GM12864 (cell line): ENCODE measurements at regions not wholly inside any gene's neighbourhood (a gene's known extent, or its start where the extent isn't known, plus 50 kb on each side); places are given as distances from the start of the nearest gene placed in this dataset.
A peak's percentile ranks its signal among the peaks of the same experiment; 100 is the strongest.

Source experiments
- DNase-seq: peaks from one replicate; pipeline ENCODE4 v3.0.0-alpha.2; 2011; ENCODE audit warnings: low read depth
- H3K4me3 ChIP-seq: 2 replicates; pipeline ENCODE4 v1.5.1; 2011; ENCODE audit warnings: mild to moderate bottlenecking, low read depth, low read length, control low read depth
- TF ChIP-seq, protein P1 (sequence below): IDR thresholded peaks from 2 replicates; pipeline ENCODE4 v1.5.1; 2011; ENCODE audit warnings: low read depth, mild to moderate bottlenecking, moderate library complexity, low read length, control low read depth, inconsistent platforms; ENCODE audit errors: missing control alignments

DNA sequence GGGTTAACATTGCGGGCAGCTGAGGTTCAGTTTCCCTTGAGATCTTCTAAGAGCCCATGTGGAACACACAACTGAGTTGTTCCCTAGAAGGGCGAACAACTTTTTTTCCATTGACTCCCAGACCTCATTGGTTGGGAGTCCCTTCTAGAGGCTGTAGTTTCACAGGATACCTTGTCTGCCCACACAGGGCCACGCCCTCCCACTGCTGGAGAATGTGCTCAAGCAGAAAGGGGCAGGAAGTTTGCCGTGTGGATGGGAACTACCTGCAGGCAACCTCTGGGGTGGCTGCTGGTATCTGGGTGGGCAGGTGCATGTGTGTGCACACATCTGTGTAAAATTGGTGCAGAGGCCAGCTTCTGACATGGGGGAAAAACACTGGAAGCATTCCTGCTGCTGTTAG is 178.8 kb upstream of the PSMD7 start:
- TF ChIP-seq, protein P1, sequence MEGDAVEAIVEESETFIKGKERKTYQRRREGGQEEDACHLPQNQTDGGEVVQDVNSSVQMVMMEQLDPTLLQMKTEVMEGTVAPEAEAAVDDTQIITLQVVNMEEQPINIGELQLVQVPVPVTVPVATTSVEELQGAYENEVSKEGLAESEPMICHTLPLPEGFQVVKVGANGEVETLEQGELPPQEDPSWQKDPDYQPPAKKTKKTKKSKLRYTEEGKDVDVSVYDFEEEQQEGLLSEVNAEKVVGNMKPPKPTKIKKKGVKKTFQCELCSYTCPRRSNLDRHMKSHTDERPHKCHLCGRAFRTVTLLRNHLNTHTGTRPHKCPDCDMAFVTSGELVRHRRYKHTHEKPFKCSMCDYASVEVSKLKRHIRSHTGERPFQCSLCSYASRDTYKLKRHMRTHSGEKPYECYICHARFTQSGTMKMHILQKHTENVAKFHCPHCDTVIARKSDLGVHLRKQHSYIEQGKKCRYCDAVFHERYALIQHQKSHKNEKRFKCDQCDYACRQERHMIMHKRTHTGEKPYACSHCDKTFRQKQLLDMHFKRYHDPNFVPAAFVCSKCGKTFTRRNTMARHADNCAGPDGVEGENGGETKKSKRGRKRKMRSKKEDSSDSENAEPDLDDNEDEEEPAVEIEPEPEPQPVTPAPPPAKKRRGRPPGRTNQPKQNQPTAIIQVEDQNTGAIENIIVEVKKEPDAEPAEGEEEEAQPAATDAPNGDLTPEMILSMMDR, result no peak
- no peak for DNase-seq
- no peak overlapping the region for H3K4me3 ChIP-seq

DNA sequence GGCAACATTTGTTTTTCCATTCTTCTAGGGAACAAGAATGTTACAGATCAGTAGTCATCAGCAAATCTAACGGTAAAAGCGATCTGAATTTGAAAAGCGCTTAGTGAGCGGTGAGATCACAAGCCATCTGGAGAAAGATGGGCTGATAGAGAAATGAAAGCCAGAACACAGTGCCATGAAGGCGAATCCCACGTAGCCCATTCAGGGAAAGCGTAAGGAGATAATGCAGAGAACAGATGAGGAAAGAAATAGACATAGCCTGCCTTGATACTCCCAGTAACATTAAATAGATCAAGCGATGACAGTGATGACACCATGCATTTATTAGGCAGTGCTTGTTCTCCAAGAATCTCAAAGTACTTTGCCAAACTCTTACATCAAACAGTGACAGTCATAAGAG is 183.1 kb upstream of the PSMD7 start:
- no peak overlapping the region for H3K4me3 ChIP-seq
- TF ChIP-seq, protein P1, result no peak

DNA sequence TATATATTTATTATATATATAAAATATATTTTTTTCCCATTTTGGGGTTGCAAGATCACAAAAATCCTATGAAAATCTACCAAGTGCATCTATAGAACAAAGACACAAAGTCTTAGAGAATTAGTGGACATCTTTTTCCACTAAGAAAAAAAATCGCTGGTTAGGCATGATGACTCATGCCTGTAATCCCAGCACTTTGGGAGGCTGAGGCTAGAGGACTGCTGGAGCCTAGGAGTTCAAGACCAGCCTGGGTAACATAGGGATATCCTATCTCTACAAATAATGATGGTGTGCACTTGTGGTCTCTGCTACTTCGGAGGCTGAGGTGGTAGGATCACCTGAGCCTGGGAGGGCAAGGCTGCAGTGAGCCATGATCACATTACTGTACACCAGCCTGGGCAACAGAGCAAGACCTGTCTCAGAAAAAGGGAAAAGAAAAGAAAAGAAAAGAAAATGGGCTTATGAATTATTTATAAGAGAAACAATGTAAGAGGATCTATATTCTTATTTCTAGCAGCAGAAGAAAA is 185.1 kb upstream of the PSMD7 start:
- H3K4me3 ChIP-seq, result no peak overlapping the region
- DNase-seq, result no peak
- TF ChIP-seq, protein P1, result no peak

More for the DNA sequence above, 183.1 kb upstream of the PSMD7 start:
- no peak for DNase-seq

DNA sequence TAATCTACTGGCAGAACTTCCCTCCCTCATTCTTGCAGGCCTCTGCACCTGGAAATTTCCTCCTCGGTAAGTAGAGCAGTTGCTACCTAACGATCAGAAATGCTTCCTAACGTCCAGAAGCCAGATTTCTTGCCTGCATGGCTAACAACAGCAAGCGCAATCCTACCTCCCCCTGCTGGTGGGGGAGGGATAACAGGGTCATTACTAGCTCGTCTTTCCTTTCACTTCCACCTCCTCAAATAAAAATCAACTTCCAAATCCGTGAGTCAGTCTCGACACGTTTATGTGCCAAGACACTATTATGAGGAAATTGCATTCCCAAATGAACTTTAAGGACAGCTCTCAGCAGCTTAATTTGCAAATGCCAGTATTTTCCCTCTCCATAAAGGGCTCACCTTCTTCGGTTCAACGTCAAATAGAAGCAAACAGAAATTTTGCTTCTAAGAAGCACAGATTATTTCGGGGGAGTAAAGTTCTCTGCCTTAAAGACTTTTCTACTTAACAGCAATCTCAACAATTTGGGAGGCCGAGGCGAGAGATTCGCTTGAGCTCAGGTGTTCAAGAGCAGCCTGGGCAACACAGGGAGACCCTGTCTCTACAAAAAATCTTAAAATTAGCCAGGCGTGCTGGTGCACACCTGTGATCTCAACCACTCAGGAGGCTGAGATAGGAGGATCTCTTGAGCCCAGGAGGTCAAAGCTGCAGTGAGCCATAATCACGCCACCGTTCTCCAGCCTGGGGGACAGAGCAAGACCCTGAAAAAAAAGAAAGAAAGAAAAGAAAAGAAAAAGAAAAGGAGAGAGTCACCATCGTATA is 188.6 kb upstream of the PSMD7 start:
- H3K4me3 ChIP-seq, result peak overlapping the region; percentile 20; the same call in 1 of the 2 replicates
- TF ChIP-seq, protein P1, result peak; percentile 84
- no peak for DNase-seq

DNA sequence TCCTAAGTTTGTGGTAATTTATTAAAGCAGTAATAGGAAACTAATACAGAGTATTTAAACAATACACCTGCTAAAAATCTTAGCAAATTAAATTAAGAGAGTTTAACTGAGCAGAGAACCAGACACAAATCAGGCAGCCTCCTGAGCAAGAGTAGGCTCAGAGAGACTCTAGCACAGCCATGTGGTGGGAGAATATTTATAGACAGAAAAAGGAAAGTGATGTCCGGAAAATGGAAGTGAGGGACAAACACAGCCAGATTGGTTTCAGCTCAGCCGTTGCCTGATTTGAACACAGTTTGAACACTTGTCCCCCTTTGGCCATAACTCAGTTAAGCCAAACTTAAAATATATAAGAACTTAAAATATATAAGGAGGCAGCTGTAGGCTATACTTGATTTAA is 192.6 kb upstream of the PSMD7 start:
- TF ChIP-seq, protein P1, result no peak
- H3K4me3 ChIP-seq, result no peak overlapping the region
- no peak for DNase-seq

DNA sequence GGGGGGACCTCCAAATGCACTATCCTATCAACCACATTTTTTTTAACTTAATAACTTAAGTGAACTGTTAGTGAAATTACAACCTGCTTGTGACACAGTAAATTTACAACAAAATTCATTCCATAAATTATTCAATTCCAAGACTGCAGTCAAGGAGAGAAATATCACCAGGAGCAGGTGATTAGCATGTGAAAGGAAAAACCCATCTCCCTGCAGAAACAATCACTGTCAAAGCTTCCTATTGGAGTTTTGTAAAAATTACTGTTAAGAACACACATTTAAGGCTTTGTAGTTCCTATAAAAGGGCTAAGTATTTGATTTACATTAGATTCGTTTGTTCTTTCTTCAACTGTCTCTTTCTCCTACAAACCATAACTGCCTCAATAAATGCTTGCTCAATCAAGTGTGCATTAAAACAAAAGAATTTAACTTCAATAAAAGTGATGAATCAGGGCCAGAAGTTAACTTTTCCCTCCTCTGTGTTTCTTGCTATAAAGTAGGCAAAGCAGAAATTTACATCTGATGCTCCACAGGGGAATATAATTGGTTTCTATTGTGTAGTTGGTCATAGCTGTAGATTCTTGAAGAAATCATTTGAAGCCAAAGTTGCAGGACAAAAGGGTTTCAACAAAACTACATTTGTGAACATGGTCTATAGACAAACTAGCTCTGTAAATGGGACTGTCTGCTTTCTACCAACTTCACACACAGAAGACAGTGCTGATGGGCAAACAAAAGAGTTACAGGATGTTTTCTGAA is 195.1 kb upstream of the PSMD7 start:
- H3K4me3 ChIP-seq, result no peak overlapping the region
- no peak for DNase-seq
- TF ChIP-seq, protein P1, result no peak
